ENCODE measurements at regions not wholly inside any gene's neighbourhood (a gene's known extent, or its start where the extent isn't known, plus 50 kb on each side); places are given as distances from the start of the nearest gene placed in this dataset.

GRCh38 chr13:94896238-94896637, 183.9 kb upstream of the SOX21 start:
- TF ChIP-seq CTCF (IDR thresholded peaks at IDR 0.05) (no peak), POLR2AphosphoS5 (IDR thresholded peaks at IDR 0.05; ENCODE audit: insufficient read depth in 1 of 2, low read depth in 1 of 2) (no peak), POLR2A (IDR thresholded peaks at IDR 0.05) (no peak)
